SH-SY5Y (cell line): ENCODE measurements at regions not wholly inside any gene's neighbourhood (a gene's known extent, or its start where the extent isn't known, plus 50 kb on each side); places are given as distances from the start of the nearest gene placed in this dataset.

Experiments used
- GATA2 ChIP-seq: IDR thresholded peaks from 2 replicates; pipeline ENCODE4 v1.6.1; 2011; ENCODE audit warnings: mild to moderate bottlenecking, low read depth, low read length
- GATA3 ChIP-seq: IDR thresholded peaks from 2 replicates; pipeline ENCODE4 v1.6.1; 2011; ENCODE audit warnings: low read depth, mild to moderate bottlenecking, low read length, moderate library complexity

- no peak for TF ChIP-seq GATA2
- TF ChIP-seq GATA3 = no peak
Observed at GRCh38 chr5:96227957-96228356, 205.1 kb downstream of the PCSK1 start.
